HK-2 (cell line): ENCODE measurements at regions not wholly inside any gene's neighbourhood (a gene's known extent, or its start where the extent isn't known, plus 50 kb on each side); places are given as distances from the start of the nearest gene placed in this dataset.
"Not testable (repeated sequence)": the region's sequence is repeated elsewhere in the genome, so short reads cannot be mapped to it uniquely, and the experiment has no call there.

Experiments used
- DNase-seq: peaks from one replicate; pipeline ENCODE4 v3.0.0-alpha.2; 2018; ENCODE audit not compliant: unreplicated experiment

GRCh38 chr6:109875973-109876372 is 102.1 kb upstream of the GPR6 start:
- no peak for DNase-seq

- peak; percentile 3 for DNase-seq
Measured at GRCh38 chr6:109877028-109878004, 100.8 kb upstream of the GPR6 start.

DNA sequence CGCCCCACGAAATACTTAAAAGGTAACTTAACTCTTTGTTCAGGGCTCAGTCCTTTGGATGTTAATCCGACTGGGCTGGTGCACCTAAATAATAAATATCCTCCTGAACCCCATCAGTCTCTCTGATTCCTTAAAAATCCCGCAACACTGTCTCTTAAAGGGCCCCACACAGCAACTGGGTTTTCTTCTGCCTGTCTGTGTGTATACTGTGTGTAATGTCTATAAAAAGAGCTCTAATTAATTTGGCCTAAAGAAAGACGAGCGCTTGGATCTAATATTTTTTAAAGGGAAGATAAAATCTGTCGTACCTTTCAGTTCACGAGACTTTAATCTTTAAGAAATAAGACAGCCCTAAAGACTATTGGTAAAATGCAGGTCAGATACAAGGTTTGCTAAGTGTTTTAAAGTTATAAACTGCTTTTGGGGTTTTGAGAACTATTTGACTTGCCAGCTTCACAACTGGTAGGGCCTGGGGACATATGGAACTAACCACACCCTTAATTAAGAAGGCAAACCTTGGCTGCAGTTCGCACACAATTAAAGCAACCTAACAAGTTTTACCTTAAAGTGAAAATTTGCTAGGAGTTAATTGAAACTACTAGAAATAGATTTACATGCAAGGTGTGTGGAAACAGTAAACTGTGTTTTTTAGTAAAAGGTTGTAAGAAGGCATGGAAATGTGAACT is 100.0 kb upstream of the GPR6 start:
- DNase-seq = not testable (repeated sequence)

DNA sequence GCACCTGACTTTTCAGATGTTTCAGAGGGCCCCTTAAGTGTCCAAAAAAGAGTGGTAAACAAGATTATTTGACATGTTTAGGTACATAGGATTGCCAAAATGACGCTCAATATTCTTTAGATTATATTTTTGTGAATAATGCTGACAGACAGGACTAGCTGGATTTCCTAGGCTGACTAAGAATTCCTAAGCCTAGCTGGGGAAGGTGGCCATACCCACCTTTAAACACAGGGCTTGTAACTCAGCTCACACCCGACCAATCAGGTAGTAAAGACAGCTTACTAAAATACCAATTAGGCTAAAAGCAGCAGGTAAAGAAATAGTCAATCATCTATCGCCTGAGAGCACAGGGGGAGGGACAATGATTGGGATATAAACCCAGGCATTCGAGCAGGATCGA is 99.0 kb upstream of the GPR6 start:
- not testable (repeated sequence) for DNase-seq

GRCh38 chr6:109879521-109879920 is 98.6 kb upstream of the GPR6 start:
- DNase-seq = no peak

- not testable (repeated sequence) for DNase-seq
Measured at GRCh38 chr6:109881069-109881468, 97.0 kb upstream of the GPR6 start.

- DNase-seq = not testable (repeated sequence)
Measured at GRCh38 chr6:109881953-109882490, 96.1 kb upstream of the GPR6 start.

- DNase-seq = no peak
Measured at GRCh38 chr6:109891924-109892323, 86.2 kb upstream of the GPR6 start.

- DNase-seq = no peak
Measured at GRCh38 chr6:109892451-109893435, 85.4 kb upstream of the GPR6 start.

GRCh38 chr6:109893606-109894005 is 84.5 kb upstream of the GPR6 start:
- DNase-seq = no peak

- DNase-seq = no peak
Measured at GRCh38 chr6:109894181-109894580, 83.9 kb upstream of the GPR6 start.

DNA sequence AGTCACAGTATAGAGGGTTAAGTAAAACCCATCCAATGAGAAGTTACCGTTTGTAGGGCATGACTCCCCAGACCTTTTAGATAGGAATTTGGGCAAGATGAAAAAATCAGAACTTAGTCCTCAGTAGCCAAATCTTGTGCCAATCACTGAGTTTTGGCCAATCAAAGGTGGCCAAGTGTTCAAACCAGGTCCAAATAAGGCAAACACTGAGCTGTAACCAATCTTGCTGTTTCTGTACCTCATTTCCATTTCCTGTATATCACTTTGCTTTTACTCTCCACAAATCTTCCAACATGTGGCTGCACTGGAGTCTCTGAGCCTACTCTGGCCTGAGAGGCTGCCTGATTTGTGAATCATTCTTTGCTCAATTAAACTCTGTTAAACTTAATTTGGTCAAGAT is 81.8 kb upstream of the GPR6 start:
- DNase-seq = no peak

DNA sequence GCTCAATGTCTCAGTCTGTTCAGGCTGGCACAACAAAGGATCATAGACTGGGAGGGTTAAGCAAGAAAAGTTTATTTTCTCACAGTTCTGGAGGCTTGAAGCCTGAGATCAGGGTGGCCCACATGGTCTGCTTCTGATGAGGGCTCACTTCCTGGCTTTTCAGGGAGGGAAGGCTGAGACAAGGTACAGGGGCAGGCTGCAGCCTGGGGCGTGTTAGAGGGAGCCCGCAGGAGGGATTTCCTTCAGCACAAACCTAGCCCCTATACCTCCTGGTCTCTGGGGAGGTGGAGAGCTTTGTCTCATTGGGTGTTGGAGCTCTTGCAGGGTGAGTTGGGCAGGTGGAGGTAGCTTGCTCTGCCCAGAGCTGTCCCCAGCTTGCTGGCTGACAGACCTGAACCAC is 81.1 kb upstream of the GPR6 start:
- no peak for DNase-seq

DNA sequence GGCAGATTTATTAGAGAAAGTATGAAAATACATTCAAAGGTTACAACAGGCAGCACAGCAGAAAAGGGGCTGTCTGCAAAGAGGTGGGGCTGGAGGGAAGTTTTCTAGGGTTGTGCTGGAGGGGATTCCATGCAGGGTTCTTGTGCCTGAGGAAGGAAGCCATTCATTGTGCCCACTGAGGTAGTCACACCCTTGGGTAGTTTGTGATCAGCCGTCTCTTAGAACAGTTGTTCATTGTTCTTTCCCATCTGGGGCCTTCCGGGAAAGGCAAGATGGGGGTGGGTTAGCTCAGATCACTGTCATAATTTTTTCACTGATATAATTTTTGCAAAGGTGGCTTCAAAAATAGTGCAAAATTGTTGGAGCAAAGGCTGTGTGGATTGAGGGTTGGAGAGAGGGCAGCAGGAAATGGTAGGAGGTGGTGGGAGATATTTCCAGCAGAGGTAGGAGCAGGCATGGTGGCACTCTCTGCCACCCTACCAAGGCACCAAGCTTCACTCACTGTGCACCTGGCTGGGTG is 80.5 kb upstream of the GPR6 start:
- no peak for DNase-seq

DNA sequence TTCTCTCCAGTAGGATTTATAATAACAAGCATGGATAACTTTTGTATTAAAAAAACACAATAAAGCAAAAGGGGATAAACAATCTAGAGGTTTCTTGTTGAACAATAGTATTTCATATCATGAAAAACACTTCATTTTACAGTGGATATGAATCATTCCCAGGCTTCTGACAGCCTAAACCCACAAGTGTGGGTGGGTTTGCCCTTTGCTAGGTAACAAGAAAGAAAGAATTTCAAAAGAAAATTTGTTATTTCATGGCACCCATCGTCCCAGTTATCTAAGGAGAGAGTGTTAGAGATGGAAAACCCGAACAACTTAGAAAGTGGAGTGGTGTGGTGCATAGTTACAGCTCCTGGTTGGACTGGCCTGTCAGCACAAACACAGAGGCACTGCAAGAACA is 76.1 kb upstream of the GPR6 start:
- no peak for DNase-seq

DNA sequence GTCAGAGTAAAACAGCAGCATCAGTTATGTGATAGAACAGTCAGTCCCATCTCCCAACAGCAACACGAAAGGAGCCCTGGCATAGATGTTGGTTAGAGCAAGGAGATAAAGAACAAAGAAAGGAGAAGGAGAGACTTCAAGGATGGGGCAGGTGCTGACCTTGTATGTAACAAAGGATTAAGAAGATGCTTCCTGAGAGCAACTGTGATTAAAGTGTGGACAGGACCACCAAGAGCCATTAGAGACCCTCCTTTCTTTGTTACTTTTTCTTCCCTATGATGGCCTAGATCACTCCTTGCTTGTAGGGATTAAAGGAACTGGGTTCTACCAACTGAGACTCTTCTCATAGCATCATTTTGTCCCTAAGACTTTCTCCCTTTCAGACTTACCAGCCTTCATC is 75.2 kb upstream of the GPR6 start:
- no peak for DNase-seq

- no peak for DNase-seq
Measured at GRCh38 chr6:109910571-109910970, 67.5 kb upstream of the GPR6 start.

DNA sequence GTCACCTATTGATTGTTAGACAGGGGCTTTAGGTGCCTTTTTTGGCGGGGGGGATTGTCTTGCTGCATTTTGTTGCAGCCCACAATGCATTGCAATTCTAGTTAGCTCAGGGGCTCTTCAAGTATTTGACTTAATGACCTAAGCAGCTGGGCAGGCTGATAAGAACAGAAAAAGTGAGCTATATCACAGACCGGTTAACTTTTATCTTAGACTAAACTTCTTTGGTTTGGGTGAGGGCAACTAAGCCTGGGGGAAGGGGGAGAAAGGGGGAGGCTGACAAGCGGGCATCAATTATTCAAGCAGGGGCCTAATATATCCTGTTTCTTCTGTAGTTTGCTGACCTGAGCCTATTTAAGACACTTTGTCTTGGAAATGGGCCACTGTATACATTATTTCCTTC is 66.0 kb upstream of the GPR6 start:
- DNase-seq = no peak

DNA sequence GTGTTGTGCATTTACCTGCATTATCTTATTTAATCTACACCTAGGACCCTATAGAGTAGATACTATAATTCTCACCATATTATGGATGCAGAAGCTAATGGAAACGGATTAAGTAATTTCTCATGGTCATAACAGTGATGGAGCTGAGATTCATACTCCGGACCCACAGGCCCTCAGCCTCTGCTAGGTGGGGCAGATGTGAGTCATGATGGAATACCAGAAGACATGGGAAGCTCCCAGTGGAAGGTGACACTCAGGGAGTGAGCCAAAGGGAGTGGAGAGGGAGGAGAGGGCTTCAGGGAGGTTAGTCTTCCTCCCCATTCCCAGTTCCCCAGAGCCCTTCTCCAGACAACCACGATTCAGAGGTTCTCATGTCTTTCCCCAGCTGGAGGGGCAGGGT is 65.2 kb upstream of the GPR6 start:
- DNase-seq = no peak

DNA sequence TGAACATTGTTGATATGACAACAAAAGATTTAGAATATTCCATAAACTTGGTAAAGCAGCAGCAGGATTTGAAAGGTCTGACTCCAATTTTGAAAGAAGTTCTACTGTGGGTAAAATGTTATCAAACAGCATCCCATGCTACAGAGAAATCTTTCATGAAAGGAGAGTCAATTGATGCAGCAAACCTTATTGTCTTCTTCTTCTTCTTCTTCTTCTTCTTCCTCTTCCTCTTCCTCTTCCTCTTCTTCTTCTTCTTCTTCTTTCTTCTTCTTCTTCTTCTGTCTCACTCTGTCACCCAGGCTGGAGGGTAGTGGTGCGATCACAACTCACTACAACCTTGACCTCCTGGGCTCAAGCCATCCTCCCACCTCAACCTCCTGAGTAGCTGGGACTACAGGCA is 62.4 kb upstream of the GPR6 start:
- DNase-seq = not testable (repeated sequence)

DNA sequence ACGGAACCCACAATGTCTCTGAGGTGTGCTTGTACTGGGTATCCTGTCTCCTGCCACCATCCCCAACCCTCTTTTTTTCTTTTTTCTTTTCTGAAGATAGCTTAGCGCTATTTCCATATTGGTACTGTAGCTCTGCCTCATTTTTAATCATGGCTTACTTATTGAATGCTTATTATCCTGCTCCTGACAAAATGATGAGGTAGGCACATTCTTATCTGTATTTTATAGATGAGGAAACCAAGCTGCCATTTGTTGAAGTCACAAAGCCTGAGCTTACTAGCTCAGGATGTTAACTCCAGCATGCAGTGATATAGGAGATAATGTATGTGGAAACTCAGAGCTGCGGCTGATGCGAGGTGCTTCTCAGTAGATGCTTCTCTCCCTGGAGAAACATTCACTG is 61.4 kb upstream of the GPR6 start:
- no peak for DNase-seq
